Endometrial microvascular endothelial cells (primary cell): ENCODE measurements at regions not wholly inside any gene's neighbourhood (a gene's known extent, or its start where the extent isn't known, plus 50 kb on each side); places are given as distances from the start of the nearest gene placed in this dataset.
"Not testable (repeated sequence)": the region's sequence is repeated elsewhere in the genome, so short reads cannot be mapped to it uniquely, and the experiment has no call there.

Experiments
- in situ Hi-C: cut with HindIII; loops from 2 replicates; pipeline ENCODE4 v1.10.0; 2017; ENCODE audit warnings: low sequenced_read_pairs, low pct_unique_long_range_greater_than_20kb; ENCODE audit errors: inconsistent ontology term

DNA sequence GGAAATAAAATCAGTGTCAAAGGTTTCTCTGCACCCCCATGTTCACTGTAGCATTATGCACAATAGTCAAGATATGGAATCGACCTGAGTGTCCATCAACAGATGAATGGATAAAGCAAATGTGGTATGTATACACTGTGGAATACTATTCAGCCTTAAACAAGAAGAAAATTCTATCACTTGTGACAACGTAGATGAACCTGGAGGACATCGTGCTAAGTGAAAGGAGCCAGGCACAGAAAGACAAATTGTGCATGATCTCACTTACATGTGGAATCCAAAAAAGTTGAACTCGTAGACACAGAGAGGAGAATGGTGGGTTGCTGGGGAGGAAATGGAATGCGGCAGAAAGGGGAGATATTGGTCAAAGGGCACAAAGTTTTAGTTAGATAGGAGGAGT is 136.3 kb upstream of the ESR1 start:
- in situ Hi-C loops: no loop called here

DNA sequence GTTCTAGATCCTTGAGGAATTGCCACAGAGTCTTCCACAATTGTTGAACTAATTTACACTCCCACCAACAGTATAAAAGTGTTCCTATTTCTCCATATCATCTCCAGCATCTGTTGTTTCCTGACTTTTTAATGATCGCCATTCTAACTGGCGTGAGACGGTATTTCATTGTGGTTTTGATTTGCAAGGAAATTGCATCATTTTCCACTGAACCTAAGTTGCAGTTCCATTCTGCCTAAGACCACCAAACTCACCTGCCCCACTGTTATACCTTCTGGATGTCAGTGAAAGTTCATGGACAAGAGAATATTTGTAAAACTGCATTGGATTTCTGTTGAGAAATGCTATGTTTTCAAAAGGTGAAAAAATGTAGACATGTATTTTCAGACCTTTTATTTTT is 132.9 kb upstream of the ESR1 start:
- in situ Hi-C loops: no loop called here

DNA sequence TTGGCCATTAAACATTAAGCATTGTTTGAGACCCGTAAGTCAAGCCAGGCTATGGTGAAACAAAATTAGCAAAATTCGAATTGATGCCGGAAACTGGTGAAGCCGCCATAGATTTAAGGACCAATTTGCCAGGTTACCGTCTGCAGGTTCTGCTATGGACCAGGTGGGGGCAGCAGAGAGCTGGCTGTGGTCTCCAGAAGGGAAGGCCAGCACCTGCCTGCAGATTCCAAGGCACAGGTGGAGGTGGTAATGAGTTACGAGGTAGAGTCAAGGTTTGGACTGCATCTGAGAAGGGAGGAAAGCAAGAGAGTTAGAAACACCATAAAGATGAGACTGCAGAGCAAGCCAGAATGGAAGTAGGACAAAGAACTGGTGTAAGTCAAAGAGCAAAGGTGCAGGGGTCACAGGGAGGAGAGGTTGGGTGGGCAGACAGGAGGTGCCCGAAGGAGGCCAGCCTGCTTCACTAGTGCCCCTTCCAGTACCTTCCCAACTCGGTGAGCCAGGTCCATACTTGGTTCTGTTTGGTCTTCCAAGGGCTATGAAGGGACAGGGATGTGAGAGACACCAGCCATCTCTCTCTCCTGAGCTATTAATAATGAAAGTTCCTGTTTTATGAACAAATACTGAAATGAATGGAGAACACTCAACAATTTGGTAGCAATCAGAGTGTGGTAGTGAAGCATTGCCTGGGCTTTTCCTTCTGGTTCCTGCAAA is 131.6 kb upstream of the ESR1 start:
- in situ Hi-C loops: no loop called here

DNA sequence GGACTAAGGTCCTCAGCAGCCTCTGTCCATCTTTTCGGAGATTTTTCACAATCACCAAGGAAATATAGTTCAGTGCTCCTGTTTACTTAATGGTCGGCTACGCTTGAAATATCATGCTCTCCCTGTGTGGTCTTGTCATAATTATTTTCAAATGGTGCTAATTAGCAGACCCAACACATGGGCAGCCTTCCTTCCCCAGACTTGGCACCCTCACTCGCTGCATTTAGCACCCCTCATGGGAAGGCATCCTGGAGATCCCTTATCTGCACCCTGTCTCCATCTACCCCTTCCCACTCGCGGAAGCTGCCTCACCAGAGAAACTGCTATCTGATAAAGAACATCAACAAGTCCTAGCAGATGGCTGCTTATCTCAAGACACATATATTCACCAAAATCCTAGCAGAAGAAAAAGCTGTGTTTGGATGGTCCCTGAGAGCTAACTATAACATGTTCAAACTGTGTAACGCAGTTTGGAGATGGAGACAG is 131.0 kb upstream of the ESR1 start:
- in situ Hi-C loops: no loop called here

DNA sequence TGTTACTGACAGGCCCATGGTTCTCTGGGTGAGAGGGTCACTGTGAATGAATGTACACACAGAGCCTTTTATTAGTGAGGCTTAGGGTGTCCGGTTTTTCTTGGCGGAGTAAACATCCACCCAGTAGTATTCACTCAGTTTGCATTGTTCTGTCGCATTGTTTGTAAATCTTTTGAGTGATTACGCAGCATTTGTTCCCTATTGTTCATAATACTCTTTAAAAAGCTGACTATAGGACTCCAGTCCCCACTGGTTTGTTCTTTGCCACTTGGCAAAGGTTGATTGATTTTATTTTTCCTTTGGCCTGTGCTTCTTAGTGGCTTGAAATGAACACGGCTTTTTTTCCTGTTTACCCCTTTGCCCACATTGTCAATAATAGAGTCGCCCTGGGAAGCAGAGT is 130.1 kb upstream of the ESR1 start:
- in situ Hi-C loops: no loop called here

DNA sequence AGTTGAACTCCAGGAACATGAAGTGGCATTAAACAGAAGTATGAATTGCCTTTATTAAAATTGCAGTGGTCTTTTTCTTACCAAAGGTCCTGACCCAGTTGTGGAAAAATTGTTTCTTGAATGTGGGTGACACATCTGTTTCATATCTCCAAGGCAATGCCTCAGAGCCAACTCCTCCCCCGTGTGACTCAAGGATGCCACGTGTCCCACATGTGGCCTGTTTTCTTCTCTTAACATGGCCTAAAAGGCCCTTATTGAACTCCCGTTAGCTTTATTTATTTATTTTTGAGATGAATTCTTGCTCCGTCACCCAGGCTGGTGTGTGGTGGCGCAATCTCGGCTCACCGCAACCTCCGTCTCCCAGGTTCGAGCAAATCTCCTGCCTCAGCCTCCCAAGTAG is 128.4 kb upstream of the ESR1 start:
- in situ Hi-C loops: no loop called here

DNA sequence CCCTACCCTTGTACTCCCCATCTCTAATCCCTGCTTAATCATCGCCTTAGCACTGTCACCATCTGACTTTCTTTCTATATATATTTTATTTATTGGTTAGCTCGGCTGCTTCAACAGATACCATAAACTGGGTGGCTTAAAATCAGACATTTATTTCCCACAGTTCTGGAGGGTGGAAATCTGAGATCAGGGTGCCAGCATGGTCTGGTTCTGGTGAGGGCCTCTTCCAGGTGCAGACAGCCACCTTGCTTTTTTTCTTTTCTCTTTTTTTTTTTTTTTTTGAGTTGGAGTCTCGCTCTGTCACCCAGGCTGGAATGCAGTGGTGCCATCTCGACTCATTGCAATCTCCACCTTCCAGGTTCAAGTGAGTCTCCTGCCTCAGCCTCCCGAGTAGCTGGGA is 127.5 kb upstream of the ESR1 start:
- in situ Hi-C loops: no loop called here

DNA sequence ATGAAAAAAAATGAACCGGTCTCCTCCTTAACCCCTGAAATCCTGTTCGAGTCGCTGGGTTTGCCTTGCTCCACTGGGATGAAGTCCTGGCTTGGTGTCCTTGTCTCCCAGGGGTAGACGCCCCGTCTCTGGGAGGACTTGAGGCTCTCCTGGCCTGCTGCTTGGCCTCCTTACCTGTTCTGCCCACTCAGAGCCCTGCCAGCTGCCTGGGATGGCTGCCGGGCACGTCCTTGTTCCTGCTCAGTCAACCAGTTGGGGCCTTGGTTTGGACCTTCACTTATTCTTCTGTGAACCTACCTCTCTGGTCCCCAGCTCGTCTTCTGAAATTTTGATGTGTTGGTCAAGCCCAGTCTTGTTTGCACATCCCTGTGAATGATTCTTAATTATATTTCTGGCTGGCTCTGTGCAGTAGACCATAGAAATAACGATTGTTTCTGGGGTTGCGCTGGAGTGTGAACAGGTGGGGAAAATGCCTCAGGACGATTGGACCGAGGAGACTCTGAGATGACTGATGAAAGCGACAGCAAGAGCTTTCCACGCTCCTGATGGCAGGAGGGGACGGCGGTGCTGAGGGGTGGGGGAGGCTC is 126.5 kb upstream of the ESR1 start:
- in situ Hi-C loops: no loop called here

DNA sequence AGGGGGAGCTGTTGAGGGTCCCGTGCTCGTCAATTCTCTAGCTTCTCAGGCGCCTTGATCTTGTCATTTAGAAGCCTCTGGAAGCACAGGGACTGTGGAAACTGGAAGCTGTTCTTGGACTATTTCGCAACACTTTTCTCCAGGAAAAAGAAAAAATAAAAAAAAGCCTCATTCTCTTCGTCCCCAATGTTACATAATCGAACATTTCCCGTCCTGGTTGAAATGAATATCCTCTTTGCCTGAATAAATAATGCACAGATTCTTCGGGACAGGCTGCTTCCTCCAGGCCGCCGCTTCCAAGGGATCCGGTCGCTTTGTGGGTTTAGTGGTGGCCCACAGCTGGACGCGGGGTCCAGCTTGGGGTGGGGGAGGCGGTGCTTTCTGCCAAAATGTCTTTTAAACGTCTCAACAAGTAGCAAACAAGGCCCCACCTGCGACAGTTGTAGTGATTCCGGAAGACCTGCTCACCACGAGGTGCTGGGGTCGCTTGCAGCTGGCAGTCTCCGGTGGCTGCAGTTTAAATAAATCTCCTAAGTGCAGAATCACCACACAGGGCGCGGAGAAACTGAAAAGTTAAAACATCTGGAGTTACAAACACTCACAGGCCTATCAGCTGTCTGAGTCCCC is 125.9 kb upstream of the ESR1 start:
- in situ Hi-C loops: no loop called here

DNA sequence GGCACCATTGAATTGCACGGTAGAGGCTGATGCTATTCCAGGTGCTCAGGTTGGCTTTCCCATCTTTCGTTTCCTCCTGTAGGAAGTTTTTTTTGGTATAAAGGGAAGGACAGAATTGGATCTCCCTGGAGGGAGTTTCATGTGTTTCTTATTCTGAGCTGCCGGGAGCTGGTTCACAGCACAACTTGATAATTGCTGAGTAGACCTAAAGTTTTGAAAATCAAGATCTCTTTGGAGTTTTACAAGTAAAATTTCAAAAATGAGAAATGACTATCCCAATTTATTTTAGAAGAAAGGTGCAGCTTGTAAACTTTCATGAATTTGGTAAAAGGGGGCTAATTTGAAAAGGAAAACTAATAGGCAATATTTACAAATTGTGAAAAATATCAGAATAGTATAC is 125.2 kb upstream of the ESR1 start:
- in situ Hi-C loops: no loop called here

DNA sequence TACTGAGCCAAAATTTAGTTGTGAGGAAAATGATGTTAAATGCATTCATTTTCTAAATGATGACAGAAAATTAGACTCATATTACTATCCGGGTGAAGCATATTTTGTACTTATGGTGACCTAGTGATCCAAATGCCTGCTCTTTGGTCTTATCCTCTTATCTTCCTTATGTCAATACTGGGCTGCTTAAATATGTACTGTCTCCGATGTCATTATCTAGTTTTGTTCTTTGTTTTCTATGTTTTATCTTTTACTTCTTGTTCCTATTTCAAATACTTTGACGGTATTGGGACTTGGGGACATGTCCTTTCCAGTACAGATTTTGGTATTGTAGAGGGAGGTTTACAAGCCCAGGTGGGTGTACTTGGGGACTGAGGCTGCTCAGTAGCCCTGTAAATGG is 124.6 kb upstream of the ESR1 start:
- in situ Hi-C loops: no loop called here

DNA sequence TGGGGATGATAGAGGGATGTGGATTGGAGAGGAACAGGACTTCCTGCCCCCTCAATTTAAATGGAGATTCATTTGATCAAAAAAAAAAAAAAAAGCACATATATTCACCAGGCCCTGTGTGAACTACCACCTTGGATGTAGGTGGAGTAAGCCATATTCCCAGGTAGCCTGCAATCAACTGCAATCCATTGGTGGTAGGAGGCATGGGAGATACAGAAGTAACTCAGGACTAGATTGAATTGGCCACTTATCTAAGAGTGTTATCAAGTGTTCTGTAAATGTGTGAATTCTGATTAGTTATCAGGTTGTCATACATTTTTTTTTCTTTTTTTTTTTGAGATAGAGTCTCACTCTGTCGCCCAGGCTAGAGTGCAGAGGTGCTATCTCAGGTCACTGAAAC is 124.1 kb upstream of the ESR1 start:
- in situ Hi-C loops: no loop called here

DNA sequence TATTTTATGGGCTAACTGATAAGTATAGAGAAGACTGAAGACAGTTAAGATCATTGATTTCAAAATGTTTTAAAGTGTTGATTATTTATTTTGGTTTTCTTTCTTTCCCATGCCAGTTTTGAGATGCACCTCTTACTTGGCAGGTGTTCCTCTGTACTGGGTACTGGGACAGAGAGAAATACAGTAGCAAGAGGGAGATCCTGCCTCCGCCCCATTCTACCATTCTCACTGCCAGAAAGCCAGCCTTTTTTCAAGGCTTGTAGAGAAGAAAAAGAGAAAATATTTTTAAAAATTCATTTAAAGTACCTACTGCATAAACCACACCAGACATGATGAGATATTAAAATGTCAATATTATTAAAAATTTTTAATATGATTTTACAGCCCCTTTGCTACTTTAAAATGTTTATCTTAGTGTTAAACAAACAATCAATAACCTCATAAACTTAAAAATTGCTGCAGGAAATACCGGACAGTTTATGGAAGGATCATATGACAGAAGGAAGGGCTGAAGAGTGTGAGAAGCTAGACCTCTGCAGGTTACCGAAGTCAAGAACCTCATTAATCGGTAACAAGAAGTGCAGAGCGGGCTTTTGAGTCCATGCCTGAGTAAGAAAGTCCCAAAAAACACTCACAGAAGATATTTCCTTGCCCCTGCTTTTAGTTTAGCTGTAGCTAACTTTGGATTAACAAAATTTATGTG is 117.8 kb upstream of the ESR1 start:
- in situ Hi-C loops: no loop called here

DNA sequence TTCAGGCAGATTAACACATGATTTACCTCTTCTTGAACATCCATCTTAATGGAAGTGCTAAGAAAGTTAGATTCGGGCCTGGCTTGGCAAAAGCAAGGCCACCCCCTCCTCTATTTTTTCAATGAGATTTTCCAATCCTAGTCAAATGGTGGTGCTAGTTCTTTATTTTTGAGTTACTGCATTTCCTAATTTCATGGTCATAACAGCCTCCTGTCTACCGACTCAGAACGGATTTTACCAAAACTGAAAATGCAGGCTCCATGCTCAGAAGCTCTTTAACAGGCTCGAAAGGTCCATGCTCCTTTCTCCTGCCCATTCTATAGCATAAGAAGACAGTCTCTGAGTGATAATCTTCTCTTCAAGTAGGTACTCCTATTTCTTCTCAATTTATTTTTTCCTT is 117.2 kb upstream of the ESR1 start:
- in situ Hi-C loops: no loop called here

DNA sequence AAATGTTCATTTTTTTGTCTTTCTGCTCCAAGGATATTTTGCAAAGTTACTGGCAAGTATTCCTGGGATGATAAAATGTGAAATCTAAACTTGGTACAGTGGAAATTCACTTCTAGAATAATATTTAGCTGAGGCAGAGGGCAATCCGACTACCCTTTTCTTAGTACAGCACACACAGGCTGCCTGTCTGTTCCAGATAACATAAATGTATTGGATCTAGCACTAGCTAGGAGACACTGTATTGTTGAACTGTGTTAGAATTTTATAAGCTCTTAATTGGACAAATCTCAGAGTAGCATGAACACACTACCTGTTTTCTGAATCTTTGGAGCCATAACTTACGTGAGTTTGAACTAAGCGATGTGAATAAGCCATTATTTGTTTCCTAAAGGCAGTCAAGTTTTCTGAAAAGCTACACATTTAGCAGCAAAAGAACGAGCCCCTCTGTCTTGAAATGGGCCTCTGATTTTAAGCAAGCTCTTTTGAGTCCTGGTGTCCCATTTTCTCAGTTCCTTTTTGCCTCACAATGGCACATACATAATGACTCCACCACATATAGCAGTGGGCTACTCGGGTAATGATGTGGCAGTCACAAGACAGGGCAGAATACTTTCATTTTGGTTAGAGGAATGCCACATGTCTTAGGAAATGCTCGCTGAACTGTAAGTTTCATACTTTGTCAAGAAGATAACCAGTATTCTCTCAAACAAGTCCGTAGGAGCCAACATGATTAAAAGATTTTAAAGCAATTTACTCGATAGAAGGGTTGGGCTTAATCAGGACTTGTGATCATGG is 116.5 kb upstream of the ESR1 start:
- in situ Hi-C loops: no loop called here

DNA sequence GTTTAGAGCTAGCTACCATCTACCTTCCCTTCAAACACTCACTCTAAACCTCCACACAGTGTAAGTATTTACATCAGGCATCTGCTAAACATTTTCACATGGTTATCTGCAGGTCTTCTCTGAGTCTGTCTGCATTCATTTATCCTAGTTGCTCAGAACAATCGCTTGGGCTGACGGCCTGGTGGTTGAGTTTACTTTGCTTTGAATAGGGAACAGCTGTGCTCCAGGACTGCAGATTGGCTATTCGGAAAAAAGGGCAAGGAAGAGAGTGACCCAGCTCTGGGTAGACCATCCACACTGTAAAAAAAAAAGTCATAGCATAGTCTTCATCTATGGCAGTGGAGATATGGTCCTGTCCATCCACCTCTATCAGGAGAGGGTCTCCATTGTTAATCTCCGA is 115.3 kb upstream of the ESR1 start:
- in situ Hi-C loops: no loop called here

DNA sequence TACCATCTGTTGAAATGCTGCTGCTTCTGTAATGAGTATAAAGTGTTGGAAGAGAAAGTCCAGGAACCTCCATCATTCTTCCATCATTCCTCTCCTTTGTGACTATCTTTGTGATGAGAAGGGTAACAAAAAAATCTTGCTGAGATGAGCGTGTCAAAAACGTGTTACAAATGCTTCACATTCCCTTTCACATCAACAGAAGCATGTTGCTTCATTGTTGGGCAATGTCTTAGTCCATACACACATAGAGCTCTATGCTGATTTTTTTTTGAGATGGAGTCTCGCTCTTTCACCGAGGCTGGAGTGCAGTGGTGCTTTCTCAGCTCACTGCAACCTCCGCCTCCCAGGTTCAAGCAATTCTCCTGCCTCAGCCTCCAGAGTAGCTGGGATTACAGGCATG is 114.1 kb upstream of the ESR1 start:
- in situ Hi-C loops: no loop called here

DNA sequence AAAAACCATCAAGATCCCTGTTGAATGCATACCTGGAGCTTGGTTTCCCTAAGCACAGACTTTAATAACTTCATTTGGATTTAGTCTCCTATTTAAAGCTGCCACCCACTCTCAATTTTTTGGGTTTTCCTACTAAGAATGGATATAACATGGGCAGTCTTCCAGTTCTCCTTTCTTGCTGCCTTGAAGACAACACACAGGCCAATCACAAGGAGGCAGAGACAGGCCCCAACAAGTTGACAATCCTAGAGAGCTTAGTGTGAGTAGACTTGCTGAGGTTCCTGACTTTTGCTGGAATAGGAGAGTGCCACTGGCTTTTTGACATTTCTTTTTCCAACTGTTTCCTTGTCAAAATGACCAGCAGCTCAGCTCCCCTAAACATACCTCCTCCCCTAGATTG is 112.3 kb upstream of the ESR1 start:
- in situ Hi-C loops: no loop called here

DNA sequence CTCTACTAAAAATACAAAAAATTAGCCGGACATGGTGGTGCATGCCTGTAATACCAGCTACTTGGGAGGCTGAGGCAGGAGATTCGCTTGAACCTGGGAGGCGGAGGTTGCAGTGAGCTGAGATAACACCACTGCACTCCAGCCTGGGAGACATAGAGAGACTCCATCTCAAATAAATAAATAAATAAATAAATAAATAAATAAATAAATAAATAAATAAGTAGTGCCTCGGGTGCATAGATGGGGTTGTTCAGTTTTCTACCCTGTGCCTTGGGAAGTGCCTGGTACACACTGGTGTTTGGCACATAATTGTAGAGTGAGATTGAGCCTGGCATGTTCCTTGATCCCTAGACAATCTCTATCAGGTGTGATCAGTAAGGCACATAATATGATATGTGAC is 111.2 kb upstream of the ESR1 start:
- in situ Hi-C loops: not testable (repeated sequence)
